ENCODE measurements at regions not wholly inside any gene's neighbourhood (a gene's known extent, or its start where the extent isn't known, plus 50 kb on each side); places are given as distances from the start of the nearest gene placed in this dataset.

DNA sequence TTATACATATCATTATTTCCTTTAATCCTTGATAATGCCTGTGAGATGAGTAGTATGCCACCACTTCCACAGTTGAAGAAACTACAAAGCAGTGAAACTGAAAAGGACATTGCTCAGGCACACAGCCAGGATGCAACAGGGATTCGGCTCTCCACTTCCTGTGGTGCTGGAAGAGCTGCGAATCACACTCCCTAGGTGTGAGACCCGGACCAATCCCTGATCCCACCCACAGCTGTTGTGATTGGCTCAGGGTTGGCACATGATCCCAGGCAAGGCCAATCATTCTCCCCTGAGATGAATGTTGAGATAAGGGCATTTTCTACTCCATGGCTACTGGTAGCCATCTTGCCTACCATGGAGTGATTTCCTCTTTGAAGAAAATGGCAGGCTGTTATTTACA lies 218.2 kb downstream of the TMEM114 start:
- TF ChIP-seq TAF1 (IDR thresholded peaks at IDR 0.05; ENCODE audit: low read depth, low read length) (no peak), CHD2 (IDR thresholded peaks at IDR 0.05; ENCODE audit: low read length) (no peak), POLR2AphosphoS5 (IDR thresholded peaks at IDR 0.05; ENCODE audit: low read depth, low read length) (no peak), POLR2A (IDR thresholded peaks at IDR 0.05; ENCODE audit: control extremely low read depth in 1 of 2, low read depth in 2 of 2, low read length in 2 of 2) (no peak), SIN3A (conservative IDR thresholded peaks at IDR 0.05 in 1 of 2, IDR thresholded peaks at IDR 0.05 in 1 of 2; ENCODE audit: low read depth in 1 of 2, low read length in 2 of 2) (no peak), ZNF274 (IDR thresholded peaks at IDR 0.05; ENCODE audit: borderline replicate concordance, extremely low read depth, low read length) (no peak), RAD21 (IDR thresholded peaks at IDR 0.05 in 1 of 2, conservative IDR thresholded peaks at IDR 0.05 in 1 of 2; ENCODE audit: low read depth in 2 of 2, low read length in 2 of 2) (no peak), GABPA (IDR thresholded peaks at IDR 0.05; ENCODE audit: borderline replicate concordance, insufficient read depth, low read length) (no peak), SIX5 (IDR thresholded peaks at IDR 0.05; ENCODE audit: low read depth, low read length) (no peak), CEBPB (IDR thresholded peaks at IDR 0.05; ENCODE audit: low read depth, low read length) (no peak), TCF12 (IDR thresholded peaks at IDR 0.05; ENCODE audit: low read depth, low read length) (no peak)
- TF ChIP-seq, protein P1, sequence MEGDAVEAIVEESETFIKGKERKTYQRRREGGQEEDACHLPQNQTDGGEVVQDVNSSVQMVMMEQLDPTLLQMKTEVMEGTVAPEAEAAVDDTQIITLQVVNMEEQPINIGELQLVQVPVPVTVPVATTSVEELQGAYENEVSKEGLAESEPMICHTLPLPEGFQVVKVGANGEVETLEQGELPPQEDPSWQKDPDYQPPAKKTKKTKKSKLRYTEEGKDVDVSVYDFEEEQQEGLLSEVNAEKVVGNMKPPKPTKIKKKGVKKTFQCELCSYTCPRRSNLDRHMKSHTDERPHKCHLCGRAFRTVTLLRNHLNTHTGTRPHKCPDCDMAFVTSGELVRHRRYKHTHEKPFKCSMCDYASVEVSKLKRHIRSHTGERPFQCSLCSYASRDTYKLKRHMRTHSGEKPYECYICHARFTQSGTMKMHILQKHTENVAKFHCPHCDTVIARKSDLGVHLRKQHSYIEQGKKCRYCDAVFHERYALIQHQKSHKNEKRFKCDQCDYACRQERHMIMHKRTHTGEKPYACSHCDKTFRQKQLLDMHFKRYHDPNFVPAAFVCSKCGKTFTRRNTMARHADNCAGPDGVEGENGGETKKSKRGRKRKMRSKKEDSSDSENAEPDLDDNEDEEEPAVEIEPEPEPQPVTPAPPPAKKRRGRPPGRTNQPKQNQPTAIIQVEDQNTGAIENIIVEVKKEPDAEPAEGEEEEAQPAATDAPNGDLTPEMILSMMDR (IDR thresholded peaks at IDR 0.05; ENCODE audit: control extremely low read depth in 1 of 3, insufficient read depth in 1 of 3, low read depth in 1 of 3, low read length in 3 of 3) = no peak
